ENCODE measurements at regions not wholly inside any gene's neighbourhood (a gene's known extent, or its start where the extent isn't known, plus 50 kb on each side); places are given as distances from the start of the nearest gene placed in this dataset.

- TF ChIP-seq MYC (IDR thresholded peaks at IDR 0.05; ENCODE audit: borderline replicate concordance, low read length), result no peak
- TF ChIP-seq E2F6 (IDR thresholded peaks at IDR 0.05; ENCODE audit: borderline replicate concordance, low read depth), result no peak
- no peak for TF ChIP-seq CTCF (IDR thresholded peaks at IDR 0.05)
- no peak for TF ChIP-seq TP53 (CRISPR knock-in tag; IDR thresholded peaks at IDR 0.05)
Measured at GRCh38 chr7:26034391-26034790, 117.6 kb upstream of the NFE2L3 start.

Data from A549 (cell line).